Epithelial cell of proximal tubule (primary cell): ENCODE measurements at regions not wholly inside any gene's neighbourhood (a gene's known extent, or its start where the extent isn't known, plus 50 kb on each side); places are given as distances from the start of the nearest gene placed in this dataset.

ENCODE experiments used
- DNase-seq: peaks from one replicate; pipeline ENCODE4 v3.0.0-alpha.2; 2011; ENCODE audit warnings: low read depth
- H3K4me3 ChIP-seq: 2 replicates; pipeline ENCODE4 v1.5.1; 2011; ENCODE audit warnings: low read depth, mild to moderate bottlenecking, low read length
- TF ChIP-seq, protein P1 (sequence below): conservative IDR thresholded peaks from 2 replicates; pipeline ENCODE4 v1.5.1; 2012; ENCODE audit warnings: low read depth, mild to moderate bottlenecking, low read length

- TF ChIP-seq, protein P1, sequence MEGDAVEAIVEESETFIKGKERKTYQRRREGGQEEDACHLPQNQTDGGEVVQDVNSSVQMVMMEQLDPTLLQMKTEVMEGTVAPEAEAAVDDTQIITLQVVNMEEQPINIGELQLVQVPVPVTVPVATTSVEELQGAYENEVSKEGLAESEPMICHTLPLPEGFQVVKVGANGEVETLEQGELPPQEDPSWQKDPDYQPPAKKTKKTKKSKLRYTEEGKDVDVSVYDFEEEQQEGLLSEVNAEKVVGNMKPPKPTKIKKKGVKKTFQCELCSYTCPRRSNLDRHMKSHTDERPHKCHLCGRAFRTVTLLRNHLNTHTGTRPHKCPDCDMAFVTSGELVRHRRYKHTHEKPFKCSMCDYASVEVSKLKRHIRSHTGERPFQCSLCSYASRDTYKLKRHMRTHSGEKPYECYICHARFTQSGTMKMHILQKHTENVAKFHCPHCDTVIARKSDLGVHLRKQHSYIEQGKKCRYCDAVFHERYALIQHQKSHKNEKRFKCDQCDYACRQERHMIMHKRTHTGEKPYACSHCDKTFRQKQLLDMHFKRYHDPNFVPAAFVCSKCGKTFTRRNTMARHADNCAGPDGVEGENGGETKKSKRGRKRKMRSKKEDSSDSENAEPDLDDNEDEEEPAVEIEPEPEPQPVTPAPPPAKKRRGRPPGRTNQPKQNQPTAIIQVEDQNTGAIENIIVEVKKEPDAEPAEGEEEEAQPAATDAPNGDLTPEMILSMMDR = no peak
- H3K4me3 ChIP-seq = no peak overlapping the region
- DNase-seq = no peak
Measured at GRCh38 chr11:33944345-33944692, 52.4 kb upstream of the LMO2 start.

- TF ChIP-seq, protein P1 = no peak
- peak; percentile 35 for DNase-seq
- no peak overlapping the region for H3K4me3 ChIP-seq
Measured at GRCh38 chr11:33942954-33943353, 51.1 kb upstream of the LMO2 start.

GRCh38 chr11:33941637-33942160 is 49.8 kb upstream of the LMO2 start:
- H3K4me3 ChIP-seq = no peak overlapping the region
- DNase-seq = no peak
- TF ChIP-seq, protein P1 = no peak
